ENCODE measurements at regions not wholly inside any gene's neighbourhood (a gene's known extent, or its start where the extent isn't known, plus 50 kb on each side); places are given as distances from the start of the nearest gene placed in this dataset.

GRCh38 chr22:34902335-34902734 lies 163.6 kb upstream of the ISX start:
- H3K9me3 ChIP-seq, result no peaks in the 10 kb centered on the region
- no peaks in the 10 kb centered on the region for H3K36me3 ChIP-seq
- TF ChIP-seq POLR2AphosphoS5 (IDR thresholded peaks at IDR 0.05), result no peak
- TF ChIP-seq EP300 (IDR thresholded peaks at IDR 0.05), result no peak
- no peak for TF ChIP-seq POLR2A (IDR thresholded peaks at IDR 0.05)
- no peak for TF ChIP-seq CTCF (IDR thresholded peaks at IDR 0.05)
- no peaks in the 10 kb centered on the region for H3K27me3 ChIP-seq
- intact Hi-C loops (cut with DNase I; ENCODE audit: low total_unique reads), result no loop called here
- DNase-seq, result no peak
- H3K4me3 ChIP-seq, result no peak overlapping the region
- H3K4me1 ChIP-seq, result no peaks in the 10 kb centered on the region
- no peak overlapping the region for H3K27ac ChIP-seq

GRCh38 chr22:34903416-34903815 lies 162.5 kb upstream of the ISX start:
- no peak for TF ChIP-seq EP300 (IDR thresholded peaks at IDR 0.05)
- no peak for TF ChIP-seq POLR2A (IDR thresholded peaks at IDR 0.05)
- no peak for TF ChIP-seq POLR2AphosphoS5 (IDR thresholded peaks at IDR 0.05)
- no peak for TF ChIP-seq CTCF (IDR thresholded peaks at IDR 0.05)
- Histone ChIP-seq H3K27me3 (no peaks in the 10 kb centered on the region), H3K4me1 (no peaks in the 10 kb centered on the region), H3K36me3 (no peaks in the 10 kb centered on the region), H3K9me3 (peaks cover 0 to 5% (median 0%) of the 10 kb centered on the region in 4 donors), H3K4me3 (no peak overlapping the region), H3K27ac (no peak overlapping the region)
- no peak for DNase-seq
- WGBS, 5 donors, result 79 to 87% (median 86%) methylated on average over 4 of the region's 4 CpGs
- intact Hi-C loops (cut with DNase I; ENCODE audit: low total_unique reads), result no loop called here

- Histone ChIP-seq H3K4me3 (no peak overlapping the region), H3K27ac (no peak overlapping the region), H3K36me3 (no peaks in the 10 kb centered on the region), H3K27me3 (no peaks in the 10 kb centered on the region), H3K9me3 (peaks cover 0 to 9% (median 0%) of the 10 kb centered on the region in 4 donors), H3K4me1 (no peaks in the 10 kb centered on the region)
- no peak for TF ChIP-seq EP300 (IDR thresholded peaks at IDR 0.05)
- no peak for TF ChIP-seq CTCF (IDR thresholded peaks at IDR 0.05)
- TF ChIP-seq POLR2A (IDR thresholded peaks at IDR 0.05), result no peak
- no peak for TF ChIP-seq POLR2AphosphoS5 (IDR thresholded peaks at IDR 0.05)
- WGBS, 5 donors, result 88 to 100% (median 93%) methylated on average over 1 of the region's 1 CpG
- no peak for DNase-seq
- intact Hi-C loops (cut with DNase I; ENCODE audit: low total_unique reads), result no loop called here
Measured at GRCh38 chr22:34904486-34904885, 161.5 kb upstream of the ISX start.

GRCh38 chr22:34913826-34914225 lies 152.1 kb upstream of the ISX start:
- Histone ChIP-seq H3K27ac (no peak overlapping the region), H3K36me3 (no peaks in the 10 kb centered on the region), H3K27me3 (no peaks in the 10 kb centered on the region), H3K9me3 (no peaks in the 10 kb centered on the region), H3K4me1 (no peaks in the 10 kb centered on the region), H3K4me3 (no peak overlapping the region)
- TF ChIP-seq EP300 (IDR thresholded peaks at IDR 0.05) (no peak), POLR2AphosphoS5 (IDR thresholded peaks at IDR 0.05) (no peak), CTCF (IDR thresholded peaks at IDR 0.05) (no peak), POLR2A (IDR thresholded peaks at IDR 0.05) (no peak)
- no peak for DNase-seq
- intact Hi-C loops (cut with DNase I; ENCODE audit: low total_unique reads), result no loop called here
- WGBS, 5 donors, result 54 to 75% (median 71%) methylated on average over 3 of the region's 3 CpGs

Measured in stomach (tissue), 8 donors.